Eye (tissue), 1 donor: ENCODE measurements at regions not wholly inside any gene's neighbourhood (a gene's known extent, or its start where the extent isn't known, plus 50 kb on each side); places are given as distances from the start of the nearest gene placed in this dataset.

ENCODE experiments used
- DNase-seq: peaks from one replicate; pipeline ENCODE4 v3.0.0-alpha.2; 2015

DNA sequence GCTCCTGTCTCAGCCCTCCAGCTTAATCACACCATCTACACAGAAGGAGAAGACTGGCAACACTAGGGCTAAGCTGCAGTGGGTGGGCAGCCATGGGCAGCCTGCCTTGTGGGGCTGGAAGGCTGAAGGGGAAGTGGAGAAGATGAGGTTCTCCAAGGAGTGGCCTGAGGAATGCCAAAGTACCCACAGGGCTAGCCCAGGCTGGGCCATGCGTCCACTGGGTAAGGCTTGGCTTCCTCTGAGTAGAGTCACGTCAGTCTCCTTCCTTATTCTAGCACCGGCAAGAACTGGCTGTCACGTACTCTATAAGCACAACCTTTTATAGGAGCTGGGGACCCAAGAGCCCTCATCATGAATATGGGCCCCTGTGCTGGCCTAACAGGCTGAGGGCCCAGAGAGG is 110.6 kb upstream of the SIRPA start:
- no peak for DNase-seq

DNA sequence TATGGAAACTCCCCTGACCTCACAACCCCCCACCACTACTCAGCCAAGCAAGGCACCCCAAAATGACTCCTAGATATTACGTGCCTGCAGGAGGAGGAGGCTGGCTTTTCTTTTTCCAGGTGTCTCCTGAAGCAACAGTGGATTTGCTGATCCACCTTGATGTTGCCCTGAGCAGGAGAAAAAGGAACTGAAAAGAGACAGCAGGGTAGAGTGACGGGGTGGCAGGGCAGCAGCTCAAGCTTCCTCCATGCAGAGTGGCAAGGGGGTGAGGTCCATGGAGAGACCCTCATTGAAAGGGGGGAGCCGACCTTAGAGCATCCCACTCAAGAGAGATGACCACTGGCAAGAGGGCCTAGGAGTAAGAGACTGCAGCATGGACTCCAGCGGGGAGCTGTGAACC is 112.0 kb upstream of the SIRPA start:
- DNase-seq: no peak

DNA sequence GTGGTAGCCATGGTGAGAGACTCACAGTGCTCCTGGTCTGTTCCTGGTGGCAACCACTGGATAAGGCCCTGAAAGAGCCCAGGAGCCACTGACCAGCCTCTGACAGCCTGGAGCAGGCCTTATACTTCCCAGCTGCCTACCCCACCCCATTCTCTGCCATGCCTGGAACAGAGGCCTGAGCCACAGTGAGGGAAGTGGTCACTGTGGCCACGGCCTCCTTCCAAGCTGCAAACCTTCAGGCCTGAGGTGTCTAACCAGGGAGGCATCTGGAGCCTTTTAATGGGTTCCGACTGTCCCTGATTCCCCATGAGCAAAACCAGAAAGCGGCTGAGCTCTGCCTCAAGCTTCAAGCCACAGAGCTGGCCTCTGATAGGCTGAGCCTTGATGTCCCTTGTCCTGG is 113.0 kb upstream of the SIRPA start:
- no peak for DNase-seq

DNA sequence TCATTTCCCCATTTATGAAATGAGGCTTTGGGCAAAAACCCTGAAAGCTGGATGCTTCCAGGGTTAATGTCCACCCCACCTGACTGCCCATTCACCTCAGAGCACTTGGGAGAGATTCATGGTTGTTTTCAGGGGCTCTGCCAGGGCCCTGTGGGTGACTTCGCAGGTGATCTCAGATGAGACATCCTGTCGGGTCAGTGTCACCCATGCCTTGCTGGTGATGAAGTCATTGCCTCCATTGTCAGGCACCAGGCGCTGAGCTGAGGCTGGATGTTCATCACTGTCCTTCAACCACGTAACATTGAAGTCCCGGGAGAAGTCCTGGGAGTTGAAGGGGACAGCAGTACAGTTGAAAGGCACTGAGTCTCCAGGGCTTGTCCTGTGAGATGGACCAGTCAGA is 115.6 kb upstream of the SIRPA start:
- no peak for DNase-seq

DNA sequence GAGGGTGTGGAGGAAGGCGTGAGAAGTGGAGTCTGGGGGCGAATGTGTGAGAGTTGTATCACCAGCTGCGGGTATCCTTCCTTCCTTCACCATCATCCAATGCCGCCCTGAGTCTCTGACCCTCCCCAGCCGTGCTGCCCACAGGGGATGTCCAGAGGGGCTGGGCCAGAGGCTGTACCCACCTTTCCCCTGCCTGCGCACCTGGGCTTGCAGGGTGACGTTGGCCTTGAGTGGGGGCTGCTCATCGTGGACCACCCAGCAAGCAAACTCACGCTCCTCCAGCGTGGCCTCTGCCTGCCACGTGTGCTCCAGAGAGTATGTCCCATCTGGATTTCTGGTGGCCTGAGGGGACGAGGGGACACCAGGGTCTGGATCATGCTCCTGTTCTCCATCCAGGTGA is 116.9 kb upstream of the SIRPA start:
- DNase-seq: no peak

DNA sequence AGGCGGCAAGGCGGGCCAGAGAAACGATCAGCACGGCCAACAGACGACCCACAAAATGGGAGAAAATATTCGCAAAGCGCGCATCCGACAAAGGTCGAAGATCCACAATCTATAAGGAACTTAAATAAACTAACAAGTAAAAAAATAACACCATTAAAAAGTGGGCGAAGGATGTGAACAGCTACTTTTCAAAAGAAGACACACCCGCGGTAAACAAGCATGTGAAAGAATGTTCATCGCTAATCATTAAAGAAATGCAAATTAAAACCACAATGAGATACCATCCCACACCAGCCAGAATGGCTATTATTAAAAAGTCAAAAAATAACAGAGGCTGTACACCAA is 117.8 kb upstream of the SIRPA start:
- no peak for DNase-seq

DNA sequence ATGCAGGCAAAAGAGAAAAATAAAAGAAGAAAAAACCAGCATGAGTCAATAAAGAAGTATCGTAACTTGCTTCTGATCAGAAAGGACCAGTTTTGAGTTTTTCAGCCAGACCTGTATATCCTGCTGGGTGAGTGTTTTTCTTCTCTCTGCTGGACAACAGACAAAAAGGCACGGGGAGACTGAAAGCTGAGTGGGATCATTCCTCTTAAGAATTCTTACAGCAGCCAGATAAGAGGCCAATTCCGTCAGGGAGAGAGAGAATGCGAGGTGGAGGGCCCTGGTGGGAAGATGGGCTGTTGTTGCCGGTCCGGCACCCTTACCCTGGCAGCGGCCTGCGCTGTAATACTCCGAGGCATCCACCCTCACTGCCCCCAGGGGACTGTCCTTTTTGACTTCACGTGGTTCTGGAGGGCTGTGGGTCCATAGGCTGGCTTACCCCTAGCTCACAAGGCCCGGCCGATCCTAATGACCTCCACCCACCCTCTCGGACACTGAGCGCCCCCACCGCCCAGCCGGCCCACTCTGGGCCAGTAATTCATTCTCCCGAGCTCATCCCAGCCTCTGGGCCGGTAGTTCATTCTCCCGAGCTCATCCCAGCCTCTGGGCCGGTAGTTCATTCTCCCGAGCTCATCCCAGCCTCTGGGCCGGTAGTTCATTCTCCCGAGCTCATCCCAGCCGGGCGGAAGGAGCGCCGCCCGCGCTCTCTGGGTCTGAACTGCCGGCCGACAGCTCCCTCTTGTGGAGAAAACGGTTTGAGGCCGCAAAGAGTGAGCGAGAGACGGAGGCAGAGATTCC is 118.3 kb upstream of the SIRPA start:
- peak; percentile 97 for DNase-seq

DNA sequence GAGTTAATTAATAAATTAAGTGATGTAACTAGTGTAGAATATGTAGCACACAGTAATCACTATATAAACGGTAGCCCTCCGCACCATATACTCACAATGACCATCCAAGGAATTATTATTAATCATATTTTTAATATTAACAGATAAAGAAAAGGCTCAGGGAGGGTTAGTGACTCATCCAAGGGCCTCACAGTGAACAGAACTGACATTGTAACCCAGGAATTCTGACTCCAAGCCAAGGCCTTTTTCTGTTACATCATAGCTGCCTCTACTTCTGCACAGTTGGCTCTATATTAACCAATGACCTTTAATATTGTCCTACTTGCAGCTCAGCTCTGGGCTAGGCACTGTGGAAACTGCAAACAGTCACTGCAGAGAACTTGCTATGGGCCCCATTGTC is 117.5 kb upstream of the SIRPG start:
- no peak for DNase-seq

DNA sequence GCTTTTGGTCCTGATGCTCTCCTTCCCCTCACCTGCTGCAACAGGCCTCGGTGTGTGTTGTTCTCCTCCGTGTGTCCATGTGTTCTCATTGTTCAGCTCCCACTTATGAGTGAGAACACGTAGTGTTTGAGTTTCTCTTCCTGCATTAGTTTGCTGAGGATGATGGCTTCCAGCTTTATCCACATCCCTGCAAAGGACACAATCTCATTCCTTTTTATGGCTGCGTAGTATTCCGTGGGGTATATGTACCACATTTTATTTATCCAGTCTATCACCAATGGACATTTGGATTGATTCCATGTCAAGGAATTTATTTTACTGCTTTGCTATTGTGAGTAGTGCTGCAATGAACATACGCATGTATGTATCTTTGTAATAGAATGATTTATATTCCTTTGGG is 116.9 kb upstream of the SIRPG start:
- no peak for DNase-seq

DNA sequence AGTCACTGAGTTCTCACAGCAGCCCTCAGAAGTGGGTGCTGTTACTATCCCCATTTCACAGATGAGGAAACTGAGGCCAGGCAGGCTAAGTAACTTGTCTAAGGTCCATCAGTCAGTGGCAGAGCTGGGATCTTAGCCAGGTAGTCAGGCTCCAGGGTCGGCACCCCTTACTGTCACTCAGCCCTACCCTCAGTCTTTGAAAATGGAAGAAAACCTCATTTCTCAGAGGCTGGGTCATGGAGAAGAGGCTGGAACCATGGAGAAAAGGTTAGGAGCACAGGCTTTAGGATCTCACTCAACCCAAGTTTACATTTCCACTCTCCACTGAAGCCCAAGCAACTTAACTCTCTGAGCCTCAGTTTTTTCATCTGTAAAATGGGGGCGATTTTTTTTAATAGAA is 116.2 kb upstream of the SIRPG start:
- DNase-seq: no peak

DNA sequence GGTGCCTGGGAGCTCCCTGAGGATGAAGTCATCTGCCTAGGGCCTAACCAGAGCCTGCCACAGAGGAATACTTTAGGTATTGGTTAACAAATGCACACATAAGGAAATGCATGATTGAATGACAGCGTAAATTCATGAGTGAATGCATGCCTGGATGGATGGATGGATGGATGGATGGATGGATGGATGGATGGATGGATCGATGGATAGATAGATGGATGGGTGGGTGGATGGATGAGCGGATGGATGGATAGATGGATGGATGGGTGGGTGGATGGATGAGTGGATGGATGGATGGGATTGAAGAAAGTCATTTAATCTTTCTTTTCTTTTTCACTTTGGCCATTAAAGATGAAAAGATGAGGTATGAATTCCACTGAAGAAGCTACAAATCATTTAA is 111.9 kb upstream of the SIRPG start:
- DNase-seq: no peak

DNA sequence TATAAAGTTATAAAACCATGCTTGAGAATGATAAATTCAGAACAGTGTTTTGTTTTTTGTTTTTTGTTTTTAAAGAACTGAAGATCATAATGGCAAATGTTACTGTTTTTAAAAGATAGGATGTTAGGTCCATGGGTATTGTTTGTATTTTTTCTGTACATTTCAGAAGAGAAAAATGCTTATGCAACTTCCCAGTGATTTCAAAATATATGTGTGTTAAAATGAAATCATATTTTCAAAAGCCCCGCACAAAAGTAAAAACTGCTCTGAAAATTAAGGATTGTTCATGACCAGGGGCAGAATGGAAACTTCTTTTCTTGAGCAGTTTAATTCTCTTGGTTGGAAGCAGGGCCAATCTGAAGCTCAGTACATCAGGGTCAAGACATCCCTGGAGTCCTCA is 109.2 kb upstream of the SIRPG start:
- DNase-seq: no peak

DNA sequence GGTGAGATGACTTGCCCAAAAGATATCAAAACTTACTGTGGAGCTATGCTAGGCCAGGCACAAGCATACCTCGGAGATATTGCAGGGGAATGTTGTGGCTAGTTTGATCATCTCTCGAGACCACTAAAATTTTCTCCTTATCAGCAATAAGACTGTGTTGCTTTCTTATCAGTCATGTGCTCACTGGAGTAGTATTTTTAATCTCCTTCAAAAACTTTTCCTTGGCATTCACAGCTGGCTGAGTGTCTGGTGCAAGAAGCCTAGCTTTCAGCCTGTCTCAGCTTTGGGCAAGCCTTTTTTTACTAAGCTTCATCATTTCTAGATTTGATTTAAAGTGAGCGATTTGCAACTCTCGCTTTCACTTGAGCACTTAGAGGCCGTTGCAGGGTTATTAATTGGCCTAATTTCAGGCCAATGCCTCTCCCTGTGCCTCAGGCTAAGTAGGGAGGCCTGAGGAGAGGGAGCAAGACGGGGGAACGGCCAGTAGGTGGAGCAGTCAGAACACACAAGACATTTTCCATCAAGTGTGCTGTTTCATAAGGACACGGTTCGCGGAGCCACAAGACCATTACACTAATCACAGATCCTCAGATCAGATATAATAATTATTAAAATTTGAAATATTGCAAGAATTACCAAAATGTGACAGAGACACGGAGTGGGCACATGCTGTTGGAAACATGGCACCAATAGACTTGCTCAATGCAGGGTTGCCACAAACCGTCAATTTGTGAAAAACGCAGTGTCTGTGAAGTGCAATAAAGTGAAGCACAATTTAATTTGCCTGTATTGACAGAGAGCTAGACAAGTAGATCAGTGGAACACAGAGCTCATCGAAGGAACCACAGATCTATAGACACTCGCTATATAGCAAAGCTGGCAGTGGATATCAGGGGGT is 106.8 kb upstream of the SIRPG start:
- peak; percentile 91 for DNase-seq

DNA sequence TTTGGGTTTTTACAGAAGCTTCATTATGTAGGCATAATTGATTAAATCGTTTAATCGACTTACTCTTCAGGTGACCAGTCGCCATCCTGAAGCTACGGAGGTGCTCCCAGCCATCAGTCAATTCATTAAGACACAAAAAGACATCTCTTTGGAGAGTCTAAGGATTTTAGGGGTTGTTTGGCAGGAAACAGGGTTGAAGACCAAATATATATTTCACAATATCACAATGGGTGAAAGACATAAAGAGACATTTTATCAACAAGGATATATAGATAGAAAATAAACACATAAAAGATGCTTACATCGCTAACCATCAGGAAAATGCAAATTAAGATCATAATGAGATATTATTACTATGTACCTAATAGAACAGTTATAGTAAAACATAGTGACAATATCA is 104.0 kb upstream of the SIRPG start:
- no peak for DNase-seq

DNA sequence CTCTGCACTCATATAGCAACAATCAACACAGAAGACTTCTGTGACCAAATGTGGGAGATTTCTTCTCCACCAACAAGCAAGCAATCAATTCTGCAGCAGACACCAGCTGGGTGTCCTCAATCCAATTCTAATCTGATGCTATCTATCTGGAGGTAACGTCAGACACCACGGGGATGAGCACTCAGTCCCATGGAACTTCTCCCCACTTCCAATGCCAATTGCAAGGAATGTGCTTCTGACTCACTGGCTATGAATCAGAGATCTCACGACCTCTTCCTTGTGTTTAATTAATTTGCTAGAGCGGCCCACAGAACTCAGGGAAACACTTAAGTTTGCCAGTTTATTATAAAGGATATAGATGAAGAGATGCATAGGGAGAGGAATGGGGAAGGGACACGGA is 103.5 kb upstream of the SIRPG start:
- DNase-seq: no peak

DNA sequence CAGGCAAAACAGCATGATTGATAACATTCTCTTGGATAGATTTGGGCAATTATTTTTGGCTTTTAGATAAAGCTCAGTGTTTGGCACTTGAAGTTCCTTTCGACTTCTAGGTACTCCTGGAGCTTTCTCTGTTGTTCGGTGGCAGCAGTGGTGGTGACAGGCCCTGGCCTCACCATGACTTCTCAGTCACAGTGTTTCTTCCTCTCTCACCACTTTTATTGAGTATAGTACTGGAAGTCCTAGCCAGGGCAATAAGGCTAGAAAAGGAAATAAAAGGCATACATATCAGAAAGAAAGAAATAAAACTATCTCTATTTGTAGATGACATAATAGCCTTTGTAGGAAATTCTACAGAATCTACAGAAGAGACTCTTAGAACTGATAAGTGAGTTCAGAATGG is 101.2 kb upstream of the SIRPG start:
- no peak for DNase-seq

DNA sequence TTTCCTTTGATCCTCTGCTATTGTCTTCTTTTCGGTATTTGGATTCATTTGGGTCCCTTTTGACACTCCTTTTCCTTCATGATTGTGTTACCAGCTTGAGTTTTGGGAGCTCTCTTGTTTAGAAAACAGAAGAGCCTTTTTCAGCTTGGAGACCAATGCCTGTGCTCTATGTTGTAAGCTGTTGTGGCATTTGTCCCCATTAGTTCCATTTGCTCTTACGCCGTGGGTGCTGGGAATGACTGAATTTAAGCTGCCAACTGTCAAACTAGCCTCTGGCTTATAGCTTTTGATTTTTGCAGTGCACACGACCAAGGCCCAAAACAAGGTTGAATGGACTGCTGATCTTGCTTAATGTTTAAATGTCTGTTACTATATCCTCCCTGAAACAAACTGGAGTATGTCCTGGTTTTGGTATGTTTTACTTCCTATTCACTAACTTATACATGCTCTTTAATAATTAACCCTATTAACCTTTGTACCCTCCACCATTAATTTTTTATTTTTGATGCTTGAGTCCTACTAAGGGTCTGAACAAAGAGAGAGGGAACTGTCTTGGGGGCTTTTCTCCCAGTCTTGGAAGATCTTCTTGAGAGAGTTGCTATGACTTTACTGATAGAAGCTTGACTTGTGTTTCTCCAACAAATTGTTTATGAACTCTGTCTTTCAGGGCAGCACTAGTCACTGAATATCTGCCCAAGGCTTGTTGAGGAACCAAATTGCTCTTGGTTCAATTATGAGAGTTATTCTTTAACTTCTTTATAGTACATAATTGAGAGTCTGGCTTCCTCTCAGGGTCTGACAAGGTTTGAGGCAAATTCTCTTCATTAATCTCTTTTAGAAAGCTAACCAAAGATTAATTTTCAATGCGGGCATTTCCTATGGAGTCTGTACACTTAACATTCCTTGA is 100.3 kb upstream of the SIRPG start:
- DNase-seq: no peak

DNA sequence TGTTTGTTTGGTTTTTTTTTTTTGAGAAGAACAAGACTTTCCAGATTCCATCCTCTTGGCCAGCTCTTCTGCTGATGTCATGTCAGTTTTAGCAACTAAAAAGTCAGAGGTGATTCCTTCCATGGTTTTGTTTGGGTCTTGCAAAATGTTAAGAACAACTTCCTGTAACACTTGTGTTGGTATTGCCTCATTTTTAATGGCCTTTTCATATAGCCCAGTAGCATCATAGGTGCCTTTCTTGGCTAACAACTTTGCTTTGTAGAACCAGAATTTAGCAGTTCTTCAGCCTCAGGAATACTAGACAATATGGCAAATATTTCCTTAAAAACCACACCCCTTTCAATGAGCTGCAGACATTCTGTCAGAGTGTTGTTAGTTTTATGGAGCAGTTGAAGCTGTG is 99.5 kb upstream of the SIRPG start:
- DNase-seq: no peak

DNA sequence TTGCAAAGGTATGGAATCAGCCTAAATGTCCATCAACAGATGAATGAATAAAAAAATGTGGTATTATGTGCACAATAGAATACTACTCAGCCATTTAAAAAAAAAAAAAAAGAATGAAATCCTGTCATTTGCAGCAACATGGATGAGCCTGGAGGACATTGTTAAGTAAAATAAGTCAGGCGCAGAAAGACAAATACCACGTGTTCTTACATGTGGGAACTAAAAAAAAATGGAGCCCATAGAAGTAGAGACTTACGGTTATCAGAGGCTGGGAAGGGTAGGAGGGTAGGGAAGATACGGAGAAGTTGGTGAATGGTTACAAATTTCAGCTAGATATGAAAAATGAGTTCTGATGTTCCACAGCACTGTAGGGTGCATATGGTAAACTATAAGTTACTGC is 97.2 kb upstream of the SIRPG start:
- no peak for DNase-seq

DNA sequence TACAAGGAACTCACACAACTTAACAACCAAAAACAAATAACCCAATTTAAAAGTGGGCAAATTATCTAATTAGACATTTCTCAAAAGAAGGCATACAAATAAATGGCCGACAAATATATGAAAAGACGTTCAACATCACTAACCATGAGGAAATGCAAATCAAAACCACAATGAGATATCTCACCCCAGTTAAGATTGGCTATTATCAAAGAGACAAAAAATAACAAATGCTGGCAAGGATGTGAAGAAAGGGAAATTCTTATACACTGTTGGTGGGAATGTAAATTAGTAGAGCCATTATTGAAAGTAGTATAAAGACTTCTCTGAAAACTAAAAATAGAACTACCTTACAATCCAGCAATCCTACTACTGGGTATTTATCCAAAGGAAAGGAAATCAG is 96.7 kb upstream of the SIRPG start:
- no peak for DNase-seq

DNA sequence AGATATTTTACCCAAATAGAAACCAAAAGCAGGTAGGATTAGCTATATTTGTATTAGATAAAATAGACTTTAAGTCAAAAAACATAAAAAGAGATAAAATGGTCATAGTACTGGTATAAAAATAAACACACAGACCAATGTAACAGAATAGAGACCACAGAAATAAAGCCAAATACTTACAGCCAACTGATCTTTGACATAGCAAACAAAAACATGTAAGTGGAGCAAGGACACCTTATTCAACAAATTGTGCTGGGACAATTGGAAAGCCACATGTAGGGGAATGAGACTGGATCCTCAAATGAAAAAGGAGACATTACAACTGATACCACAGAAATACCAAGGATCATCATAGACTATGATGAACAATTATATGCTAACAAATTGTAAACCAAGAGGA is 94.5 kb upstream of the SIRPG start:
- no peak for DNase-seq

DNA sequence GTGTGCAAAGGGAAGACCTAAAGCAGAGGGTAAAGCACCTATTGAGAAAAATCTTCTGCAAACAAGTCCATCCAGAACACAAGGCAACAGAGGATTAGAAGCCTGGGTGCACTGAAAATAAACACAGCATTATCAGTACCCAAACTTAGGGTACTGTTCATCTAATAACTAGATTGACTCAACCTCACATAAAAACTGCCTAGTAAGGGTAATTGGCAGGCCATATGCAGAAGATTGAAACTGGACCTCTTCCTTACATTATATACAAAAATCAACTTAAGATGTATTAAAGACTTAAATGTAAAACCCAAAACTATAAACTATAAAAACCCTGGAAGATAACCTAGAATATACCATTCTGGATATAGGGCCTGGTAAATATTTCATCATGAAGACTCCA is 91.2 kb upstream of the SIRPG start:
- no peak for DNase-seq

DNA sequence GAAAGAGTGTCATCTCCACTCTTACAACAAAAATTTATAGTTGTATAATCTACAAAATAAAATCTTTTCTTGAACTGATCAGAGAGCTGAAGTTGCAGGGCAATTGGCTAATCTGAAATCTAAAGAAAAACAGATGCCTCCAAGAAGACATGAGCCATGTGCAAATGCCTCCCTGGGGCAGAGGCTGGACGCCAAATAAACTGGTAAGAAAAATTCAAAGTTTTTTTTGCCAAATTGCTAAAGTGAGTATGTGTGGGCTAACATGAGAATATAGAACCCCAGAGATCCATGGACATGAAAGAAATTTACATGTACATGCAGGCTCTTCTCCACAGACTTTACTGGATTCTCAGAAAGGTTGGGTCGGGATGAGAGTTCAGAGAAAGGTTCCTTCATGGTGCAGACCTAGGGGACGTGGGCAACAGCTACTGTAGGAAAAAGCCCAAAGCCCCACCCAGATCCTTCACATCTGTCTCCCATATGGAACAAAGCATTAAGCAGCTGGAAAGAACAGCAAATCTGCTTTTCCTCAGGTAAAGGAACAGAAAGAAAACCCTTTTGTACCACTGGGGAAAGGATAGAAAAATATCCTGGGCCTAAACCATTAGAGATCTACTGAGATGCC is 90.5 kb upstream of the SIRPG start:
- DNase-seq: no peak
